NCI-H2029 (cell line): ENCODE measurements at regions not wholly inside any gene's neighbourhood (a gene's known extent, or its start where the extent isn't known, plus 50 kb on each side); places are given as distances from the start of the nearest gene placed in this dataset.

ENCODE experiments used
- DNase-seq: peaks from one replicate; lab custom pipeline; 2025; lab: John Stamatoyannopoulos, UW

DNA sequence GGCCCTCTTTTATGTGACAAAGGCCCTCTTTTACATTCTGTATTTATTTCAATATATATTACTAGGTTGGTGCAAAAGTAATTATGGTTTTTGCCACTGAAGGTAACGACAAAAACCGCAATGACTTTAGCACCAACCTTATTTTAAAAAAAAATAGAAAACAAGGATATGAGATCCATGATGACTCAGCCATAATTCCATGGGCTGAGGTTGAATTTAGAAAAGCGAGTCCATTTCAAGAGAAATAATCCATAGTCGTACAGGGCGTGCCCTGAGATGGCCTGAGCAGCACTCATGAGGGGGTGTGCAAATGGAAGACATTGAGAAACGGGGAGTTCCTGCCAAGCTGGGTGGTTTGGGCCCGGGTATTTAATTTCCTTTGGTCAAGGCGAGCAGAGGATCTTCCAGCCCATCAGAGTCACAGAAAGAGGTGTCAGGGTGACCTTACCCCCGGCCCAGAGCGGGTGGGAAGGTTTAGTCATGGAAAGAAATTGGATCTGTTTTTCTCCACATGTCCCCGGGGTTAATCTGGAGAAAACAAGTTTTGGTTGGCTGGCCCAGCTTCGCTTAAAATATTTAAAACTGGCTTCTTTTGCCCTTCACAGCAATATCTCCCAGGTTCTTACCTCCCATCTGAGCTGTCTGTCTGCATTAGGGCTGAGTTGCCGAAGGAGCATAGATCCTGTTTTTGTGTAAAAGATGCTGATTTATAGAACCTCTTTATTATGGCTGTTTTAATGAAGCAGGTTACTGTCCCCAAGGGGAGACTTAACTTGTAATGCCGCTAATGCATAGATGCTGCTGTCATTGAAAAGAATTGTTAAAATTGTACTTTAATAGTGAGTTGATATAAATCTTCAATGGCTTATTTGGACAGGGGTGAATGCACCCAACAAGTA lies 255.6 kb downstream of the PREX1 start:
- no peak for DNase-seq

DNA sequence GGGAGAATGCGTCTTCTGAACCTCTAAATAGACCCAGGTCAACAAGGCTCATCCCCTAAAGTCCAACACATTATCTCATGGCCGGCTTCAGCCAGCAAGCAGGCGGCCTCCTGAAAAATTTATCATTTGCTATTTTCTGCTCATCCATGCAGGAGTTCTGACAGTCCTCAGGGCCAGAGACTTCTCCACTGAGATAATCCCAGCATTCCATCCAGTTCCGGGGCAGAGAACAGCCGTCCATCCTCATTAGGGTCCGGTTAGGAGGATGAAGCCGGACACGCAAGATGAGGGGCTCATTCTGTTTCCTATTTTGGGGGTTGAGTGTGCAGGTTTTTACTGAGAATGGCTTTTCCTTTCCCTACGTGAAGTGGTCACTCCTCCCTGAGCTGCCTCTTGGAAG lies 258.1 kb downstream of the PREX1 start:
- DNase-seq = no peak

DNA sequence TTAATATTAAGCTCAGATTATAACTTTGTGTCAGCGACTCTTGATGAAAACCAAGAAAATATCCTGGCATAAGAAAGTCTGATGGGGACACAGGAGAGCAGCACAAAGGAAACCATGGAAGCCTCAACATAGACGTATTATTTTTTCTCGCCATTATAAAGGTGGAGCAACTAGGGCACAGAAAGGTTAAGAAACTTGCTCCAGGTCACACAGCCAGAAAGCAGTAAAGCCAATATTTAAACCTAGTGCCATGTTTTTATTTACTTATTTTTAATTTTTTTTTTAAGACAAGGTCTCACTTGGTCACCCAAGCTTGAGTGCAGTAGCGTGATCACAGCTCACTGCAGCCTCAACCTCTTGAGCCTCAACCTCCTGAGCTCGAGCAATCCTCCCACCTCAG lies 259.3 kb downstream of the PREX1 start:
- no peak for DNase-seq

DNA sequence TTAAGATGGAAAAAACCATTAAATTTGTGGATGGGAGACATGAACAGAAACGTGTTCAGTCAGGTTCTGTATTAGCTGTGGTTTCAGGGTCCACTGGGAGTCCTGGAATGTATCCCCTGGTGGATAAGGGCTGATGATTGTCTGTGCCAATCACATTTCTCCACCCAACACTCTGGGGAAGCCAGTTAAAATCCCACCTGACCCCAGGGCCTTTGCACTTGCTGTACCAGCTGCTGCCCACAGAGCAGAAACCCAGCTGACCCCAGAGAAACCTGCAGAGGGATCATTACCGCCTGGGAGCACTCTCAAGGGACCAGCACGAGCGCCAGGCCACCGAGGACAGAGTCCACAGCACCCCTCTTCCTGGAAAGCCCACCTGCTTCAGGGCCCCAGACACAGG lies 260.7 kb downstream of the PREX1 start:
- DNase-seq = no peak

DNA sequence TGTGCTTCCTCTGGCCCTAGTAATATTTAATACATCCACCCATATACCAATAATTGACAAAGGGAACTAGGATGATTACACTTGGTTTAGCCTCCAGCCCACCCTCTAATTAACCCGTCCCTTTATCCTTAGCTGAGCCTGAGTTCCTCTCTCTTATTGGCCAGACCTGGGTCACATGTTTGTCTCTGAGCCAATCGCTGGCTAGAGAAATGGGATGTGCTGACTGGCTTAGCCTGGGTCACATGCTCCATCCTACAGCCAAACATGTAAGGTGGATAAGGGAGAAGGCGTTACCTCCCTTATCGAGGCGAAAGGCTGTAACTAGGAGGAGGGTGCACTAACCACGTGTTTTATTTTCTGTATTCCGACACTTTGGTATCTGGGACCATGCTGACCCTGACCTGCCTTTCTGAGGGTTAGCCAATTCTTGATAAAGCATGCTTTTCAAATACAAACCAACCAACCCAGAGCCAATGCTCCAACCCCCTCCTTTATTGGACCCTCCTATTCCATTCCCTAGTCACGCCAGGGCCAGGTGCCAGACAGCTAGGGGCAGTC lies 262.7 kb downstream of the PREX1 start:
- DNase-seq = no peak

DNA sequence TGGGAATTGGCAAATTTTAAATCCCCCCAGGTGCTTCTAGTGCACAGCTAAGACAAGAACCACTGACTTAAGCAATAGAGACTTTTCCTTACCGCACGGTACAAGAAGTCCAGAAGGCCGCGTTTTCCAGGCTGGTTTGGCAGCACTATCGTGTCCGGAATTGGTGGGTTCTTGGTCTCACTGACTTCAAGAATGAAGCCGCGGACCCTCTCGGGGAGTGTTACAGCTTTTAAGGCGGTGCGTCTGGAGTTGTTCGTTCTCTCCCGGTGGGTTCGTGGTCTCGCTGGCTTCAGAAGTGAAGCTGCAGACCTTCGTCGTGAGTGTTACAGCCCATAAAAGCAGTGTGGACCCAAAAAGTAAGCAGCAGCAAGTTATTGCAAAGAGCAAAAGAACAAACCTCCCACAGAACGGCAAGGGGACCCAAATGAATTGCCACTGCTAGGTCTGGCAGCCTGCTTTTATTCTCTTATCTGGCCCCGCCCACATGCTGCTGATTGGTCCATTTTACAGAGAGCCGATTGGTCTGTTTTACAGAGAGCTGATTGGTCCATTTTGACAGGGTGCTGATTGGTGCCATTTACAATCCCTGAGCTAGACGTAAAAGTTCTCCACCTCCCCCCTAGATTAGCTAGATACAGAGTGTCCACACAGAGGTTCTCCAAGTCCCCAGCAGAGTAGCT lies 264.5 kb downstream of the PREX1 start:
- no peak for DNase-seq

DNA sequence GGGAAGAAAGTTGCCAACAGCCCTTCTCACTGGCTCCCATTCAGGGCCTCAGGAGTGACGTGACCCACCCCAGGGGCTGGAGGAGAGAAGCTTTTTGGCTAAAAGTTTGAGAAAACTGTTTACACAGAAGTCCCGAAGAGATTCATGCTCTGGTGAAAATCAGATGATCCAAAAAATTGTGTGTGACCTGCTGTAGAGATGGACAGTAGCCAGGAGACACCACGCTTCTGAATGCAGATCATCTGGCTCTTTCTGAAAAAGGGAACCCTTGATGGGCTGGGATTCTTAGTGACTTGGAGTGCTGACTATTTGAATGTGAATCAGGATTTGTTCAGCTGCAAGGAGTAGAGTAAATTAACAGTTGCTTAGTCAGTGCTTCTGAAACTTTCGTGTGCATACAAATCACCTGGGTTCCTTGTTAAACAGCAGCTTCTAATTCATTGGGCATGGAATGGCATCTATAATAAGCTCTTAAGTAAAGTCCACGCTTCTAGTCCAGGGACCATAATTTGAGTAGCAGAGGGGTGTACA lies 265.1 kb downstream of the PREX1 start:
- no peak for DNase-seq

DNA sequence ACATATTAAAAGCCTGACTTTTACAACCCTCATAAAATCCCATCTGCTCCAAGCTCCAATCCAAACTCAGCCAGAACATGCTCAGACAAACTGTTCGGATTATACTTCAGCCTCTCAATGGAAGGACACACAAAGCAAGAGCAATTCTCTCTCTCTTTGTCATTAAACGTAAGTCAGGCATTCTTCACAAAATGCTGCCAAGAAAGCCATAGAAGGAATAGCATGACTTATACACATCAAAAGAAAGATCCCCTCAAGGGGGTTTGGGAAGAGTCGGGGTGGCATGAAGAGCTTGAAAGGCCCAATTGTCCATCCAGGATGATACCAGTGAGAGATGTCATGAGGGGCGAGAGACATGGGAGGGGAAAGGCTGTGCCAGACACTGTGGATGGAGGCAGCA lies 268.9 kb downstream of the PREX1 start:
- DNase-seq = no peak

DNA sequence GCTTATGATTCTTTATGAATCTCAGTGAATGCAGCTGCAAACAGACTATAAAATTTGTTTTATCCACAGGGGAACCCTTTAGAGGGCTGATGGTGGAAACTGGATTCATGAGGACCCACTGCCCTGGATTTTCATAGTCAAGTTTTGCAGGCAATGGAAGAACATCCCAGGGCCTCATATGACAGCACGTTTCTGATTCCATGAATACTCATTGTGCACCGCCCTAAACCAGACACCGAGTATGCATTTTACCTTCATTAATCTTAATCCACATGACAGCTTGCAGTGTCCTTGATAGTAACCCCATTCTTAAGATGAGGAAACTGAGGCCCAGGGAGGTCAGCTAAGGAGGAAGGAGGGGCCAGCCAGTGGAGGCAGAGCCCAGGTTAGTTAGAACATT lies 270.4 kb downstream of the PREX1 start:
- no peak for DNase-seq

DNA sequence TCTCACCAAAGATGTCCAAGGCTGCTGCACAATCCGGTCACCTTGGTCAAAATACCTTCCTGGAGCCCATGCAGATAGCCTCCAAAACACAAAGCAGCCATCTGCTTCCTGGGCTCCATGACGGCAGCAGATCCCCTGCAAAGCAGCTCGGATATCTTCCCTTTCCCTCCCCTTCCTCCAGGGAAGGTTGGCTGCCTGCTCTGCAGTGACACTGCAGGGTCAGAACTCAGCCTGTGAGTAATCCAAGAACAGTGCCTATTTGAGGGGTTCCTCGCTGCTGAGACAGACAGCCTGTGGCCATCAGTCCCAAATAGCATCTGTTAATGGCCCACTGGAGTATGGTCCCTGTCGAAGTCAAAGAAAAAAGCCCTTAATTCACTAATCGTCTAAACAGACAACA lies 270.8 kb downstream of the PREX1 start:
- DNase-seq = no peak

DNA sequence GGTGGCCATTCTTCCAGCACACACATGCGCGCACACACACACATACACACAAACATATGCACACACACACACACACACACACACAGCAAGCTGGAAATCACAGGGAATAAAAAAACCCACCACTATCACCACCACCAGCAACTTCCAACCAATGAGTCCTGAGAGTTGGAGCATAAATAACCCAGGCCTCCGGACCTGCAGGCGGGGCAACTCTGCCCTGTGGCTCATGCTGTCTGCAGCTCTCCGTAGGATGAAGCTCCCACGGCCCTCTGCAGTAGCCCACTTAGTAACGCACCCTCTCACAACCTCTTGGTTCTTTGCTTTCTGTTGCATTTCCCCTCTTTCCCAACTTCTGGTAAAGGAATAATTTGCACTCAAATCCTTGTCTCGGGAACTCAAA lies 275.2 kb downstream of the PREX1 start:
- DNase-seq = no peak

DNA sequence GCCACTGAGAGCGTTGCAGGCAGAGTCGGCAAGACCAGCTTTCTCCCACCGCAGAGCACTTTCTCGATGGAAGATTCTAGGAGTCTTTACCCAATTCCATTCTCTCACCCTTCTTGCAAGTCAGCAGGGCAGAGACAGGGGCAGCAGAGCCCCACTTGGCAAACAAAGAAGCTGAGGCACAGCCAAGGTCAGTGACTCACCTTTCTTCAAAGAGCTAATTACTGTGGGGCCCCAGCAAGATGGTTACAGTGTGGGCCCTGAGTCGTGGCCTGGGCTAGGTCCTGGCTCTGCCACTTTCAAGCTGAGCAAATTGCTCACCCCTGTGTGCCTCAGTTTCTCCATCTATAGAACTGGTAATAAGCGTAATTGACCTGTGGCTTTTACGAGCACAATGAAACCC lies 277.0 kb downstream of the PREX1 start:
- no peak for DNase-seq

DNA sequence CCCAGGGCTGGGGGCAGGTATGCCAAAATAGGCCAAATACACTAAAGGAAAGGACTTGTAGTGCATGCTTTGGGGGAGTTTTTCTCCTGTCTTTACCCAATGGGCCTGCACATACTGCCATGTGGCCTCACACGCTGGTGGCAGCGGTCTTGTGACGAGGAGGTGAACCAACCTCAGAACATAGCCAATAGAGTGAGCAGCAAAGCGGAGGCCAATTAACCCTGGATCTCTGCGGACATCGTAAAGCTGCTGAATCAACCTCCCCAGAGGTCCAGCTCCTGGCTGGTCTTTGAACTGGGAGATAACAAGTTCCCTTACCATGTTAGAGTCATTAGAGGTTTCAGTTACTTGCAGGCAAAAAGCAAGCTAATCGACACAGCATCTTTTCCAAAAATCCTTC lies 280.1 kb downstream of the PREX1 start:
- no peak for DNase-seq

DNA sequence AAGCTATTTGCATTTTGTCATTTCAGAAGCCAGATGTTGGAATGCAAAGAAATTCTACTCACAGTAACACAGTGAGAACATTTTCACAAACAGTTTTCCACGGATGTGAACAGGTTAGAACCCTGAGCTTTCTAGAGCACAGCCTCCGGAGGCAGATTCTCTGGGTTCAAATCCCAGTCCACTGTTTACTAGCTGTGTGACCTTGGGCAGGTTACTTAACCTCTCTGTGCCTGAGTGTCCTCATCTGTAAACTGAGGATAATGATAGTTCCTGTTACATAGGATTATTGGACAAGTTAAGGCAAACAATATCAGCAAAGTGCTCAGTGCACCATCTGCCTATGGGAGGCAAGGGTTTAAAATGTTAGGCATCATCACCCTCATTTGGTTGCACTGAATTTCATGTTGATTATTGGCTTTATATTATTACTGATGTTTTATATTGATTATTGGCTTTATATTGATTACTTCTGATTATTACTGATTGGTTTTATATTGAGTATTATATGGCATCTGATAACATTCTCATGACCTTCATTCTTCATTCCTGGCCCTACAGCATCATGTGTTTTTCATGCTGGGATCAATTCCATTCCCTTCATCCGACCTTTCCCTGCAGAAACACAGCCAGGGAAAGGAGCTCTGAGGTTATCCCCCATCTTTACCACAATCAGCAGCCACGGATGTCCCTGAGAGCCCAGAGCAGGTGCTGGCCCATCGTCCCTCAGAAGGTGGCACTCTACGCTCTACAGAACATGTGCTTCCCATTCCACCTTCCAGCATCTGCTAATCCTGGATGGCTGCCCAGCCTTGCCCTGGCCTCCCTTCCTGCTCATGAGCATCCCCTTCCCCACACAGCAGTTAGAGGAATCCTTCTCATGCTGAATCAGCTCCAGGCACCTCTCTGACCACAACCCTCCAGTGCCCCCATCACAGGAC lies 283.1 kb downstream of the PREX1 start:
- DNase-seq = no peak

DNA sequence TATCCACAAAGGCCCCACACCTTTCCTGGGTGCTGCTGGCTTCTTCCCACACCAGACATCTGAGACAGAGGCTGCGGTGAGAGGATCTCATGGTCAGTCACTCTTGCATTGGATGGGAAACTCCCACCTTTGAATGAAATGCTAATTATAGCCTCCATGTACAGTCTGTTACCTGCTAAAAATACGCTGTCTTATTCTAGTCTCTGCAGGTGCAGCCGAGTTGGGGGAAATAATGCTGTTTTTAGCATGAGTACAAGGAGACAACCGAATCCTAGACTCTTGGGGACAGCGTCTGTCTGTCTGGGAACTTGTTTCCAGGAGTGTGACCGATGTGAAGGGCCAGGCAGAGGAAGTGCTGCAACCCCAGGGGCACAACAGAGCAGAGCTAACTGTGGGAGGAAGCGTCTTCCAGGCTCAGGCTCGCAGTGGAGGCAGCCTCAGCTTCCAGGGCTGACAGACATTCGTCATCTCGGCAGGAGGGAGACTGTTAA lies 286.2 kb downstream of the PREX1 start:
- DNase-seq = no peak

DNA sequence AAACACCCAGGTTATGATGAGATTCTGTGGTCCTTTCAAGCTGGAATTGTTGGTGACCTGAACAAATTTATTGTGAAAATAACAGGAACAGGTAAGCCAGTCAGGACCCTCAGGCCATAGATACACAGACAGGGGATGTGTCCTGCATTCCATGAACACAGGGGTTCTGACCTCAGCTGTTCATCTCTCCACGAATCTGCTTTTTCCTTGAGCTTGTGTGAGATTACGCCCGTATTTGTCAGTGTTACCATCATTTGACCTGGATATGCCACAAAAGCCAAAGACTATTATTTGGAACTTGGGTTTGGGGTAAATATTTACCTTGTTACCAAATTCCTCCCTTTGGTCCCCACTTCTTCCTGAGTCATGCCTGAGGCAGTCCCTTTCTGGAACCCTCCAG lies 288.9 kb downstream of the PREX1 start:
- DNase-seq = no peak

DNA sequence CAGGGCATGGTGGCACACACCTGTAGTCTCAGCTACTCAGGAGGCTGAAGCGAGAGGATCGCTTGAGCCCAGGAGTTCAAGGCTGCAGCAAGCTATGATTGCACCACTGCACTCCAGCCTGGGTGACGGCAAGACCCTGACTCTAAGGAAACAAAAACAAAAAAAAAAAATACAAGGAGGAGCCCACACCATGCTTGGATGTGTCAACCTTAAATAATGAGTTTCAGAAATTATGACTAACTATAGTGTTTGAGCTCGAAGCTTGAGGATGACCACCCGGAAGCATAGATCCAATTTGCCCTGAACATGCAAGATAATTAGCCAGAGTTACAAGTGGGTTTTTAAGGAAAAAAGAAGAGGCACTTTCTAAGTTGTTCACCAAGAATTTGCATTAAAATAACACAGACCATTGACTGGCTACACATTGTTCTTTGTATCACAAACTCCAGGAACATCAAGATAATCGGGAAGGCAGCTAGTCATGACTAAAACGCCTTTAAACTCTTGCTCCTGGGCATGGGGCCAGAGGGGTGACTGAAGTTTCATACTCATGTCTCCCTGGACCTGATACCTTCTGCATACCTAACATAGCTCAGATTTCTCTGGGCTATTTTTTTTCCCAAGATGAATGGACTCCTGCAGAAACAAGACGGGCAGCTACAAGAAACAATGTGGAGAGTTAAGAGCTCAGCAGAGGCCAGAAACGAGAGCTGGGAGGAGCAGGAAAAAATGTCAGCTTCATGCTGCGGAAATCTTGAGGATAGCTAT lies 289.6 kb downstream of the PREX1 start:
- DNase-seq = no peak

DNA sequence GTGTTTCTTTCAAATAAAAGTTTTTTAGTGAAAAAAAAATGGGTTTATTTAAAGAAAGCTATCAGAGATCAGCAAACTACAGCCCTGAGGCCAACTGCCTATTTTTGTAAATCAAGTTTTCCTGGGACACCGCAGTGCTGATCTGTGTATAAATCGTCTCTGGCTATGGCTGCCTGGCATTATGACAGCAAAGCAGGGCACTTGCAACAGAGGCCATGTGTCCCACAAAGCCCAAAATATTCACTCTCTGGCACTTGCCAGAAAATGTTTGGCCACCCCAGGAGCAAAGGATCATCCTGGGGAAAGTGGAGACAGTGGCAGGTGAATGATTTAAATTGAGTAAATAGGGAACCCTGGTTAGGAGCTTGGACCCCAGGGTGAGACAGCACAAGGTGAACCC lies 291.6 kb downstream of the PREX1 start:
- DNase-seq = no peak

DNA sequence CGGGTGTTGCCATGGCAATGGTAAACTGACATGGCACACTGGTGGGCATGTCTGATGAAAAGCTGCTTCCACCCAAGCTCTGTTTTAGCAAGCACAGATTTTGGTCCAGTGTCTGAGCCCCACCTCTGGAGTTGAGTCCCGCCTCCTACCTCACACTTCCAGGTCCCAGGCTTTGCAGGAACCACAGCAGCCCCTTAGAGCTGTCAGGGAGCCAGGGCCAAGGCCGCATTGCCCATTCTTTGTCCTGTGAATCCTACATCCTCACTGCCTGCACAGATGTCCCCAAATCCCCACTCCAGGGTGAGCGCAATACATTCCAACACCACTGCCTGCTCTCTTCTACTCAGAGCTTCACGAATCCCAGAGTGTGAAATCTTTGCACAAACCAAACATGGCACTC lies 292.2 kb downstream of the PREX1 start:
- DNase-seq = no peak

DNA sequence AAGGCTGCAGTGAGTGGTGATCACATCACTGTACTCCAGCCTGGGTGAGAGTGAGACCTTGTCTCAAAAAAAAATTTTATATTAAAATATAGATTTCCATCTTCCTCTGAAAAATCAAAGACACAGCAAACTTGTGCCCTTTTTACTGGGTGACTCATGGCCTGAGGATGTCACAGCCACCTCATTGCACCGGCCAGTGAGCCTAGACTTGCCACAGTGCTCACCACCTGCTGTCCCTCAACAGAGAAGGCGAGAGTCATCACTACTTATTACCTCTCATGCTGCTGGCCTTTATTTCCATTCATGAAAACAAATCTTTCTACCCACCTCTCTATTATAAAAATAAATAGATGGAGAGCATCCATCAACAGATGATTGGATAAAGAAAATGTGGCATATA lies 295.8 kb downstream of the PREX1 start:
- no peak for DNase-seq

DNA sequence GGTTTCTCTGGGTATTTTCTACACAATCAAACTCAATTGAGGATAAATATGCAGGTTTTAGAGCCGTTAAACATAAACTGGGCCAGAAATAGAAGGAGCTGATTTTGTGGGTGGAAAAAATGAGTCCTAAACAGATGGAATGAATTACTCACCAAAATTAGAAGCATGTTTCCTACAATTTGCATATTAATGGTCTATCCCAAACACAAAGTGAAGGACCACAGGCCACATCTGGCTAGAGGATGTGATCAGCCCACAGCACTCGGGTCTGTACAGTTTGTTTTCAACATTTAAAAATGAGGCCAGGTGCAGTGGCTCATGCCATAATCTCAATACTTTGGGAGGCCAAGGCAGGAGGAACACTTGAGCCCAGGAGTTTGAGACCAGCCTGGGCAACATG lies 296.3 kb downstream of the PREX1 start:
- DNase-seq = no peak
